ENCODE measurements at regions not wholly inside any gene's neighbourhood (a gene's known extent, or its start where the extent isn't known, plus 50 kb on each side); places are given as distances from the start of the nearest gene placed in this dataset.

DNA sequence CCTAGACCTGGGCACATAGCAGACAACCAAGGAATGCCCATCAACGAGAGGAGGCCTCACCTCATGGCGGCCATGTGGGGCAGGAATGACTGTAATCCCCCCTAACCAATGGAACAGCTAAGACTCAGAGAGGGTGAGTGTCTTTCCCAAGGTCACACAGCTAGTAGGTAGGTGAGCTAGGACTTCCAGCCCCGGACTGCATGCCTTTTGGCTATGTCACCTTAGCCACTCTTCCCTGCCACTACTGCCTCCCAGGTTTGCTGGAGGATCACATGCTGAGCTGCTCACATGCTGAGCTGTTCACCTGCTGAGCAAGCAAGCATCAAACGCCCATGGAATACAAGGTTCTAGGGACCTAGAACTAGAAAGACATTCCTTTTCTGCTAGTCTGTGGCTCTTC is 188.5 kb upstream of the PMEPA1 start:
- TF ChIP-seq POLR2AphosphoS5 (IDR thresholded peaks at IDR 0.05; ENCODE audit: low read depth, low read length) (no peak), TAF1 (IDR thresholded peaks at IDR 0.05; ENCODE audit: borderline replicate concordance, insufficient read depth, low read length) (no peak), REST (IDR thresholded peaks at IDR 0.05; ENCODE audit: insufficient read depth in 1 of 2, low read depth in 2 of 2, low read length in 2 of 2) (no peak), FOXP2 (optimal IDR thresholded peaks at IDR 0.05; ENCODE audit: borderline replicate concordance, extremely low read depth, extremely low read length, insufficient read depth) (no peak)
